Keratinocyte (primary cell): ENCODE measurements at regions not wholly inside any gene's neighbourhood (a gene's known extent, or its start where the extent isn't known, plus 50 kb on each side); places are given as distances from the start of the nearest gene placed in this dataset.

Experiments
- DNase-seq: peaks from one replicate; pipeline ENCODE4 v3.0.0-alpha.2; 2011; ENCODE audit warnings: low read depth, missing footprints, low spot score
- FAIRE-seq: peaks from 2 replicates; lab custom pipeline; 2011; peaks lifted over from hg19 to GRCh38; lab: Jason Lieb, UNC
- H2AFZ ChIP-seq: 2 replicates; pipeline ENCODE4 v1.6.0; 2012; ENCODE audit warnings: low read length, control low read depth, inconsistent platforms; ENCODE audit not compliant: control insufficient read depth
- H3K27ac ChIP-seq: 2 replicates; pipeline ENCODE4 v1.5.1; 2011; ENCODE audit warnings: low read length; ENCODE audit not compliant: control insufficient read depth, insufficient read depth
- H3K27me3 ChIP-seq: 3 replicates; pipeline ENCODE4 v1.6.0; 2011; ENCODE audit warnings: low read length; ENCODE audit not compliant: control insufficient read depth, insufficient read depth; ENCODE audit errors: extremely low read depth
- H3K36me3 ChIP-seq, 2 experiments: 2 replicates in 1 of 2; 3 replicates in 1 of 2; pipeline ENCODE4 v1.5.1; 2011; ENCODE audit warnings: low read length in 2 of 2, mild to moderate bottlenecking in 1 of 2; ENCODE audit not compliant: control insufficient read depth in 2 of 2, insufficient read depth in 2 of 2; ENCODE audit errors: extremely low read depth in 1 of 2
- H3K4me1 ChIP-seq: 3 replicates; pipeline ENCODE4 v1.5.1; 2011; ENCODE audit warnings: low read length; ENCODE audit not compliant: control insufficient read depth, insufficient read depth; ENCODE audit errors: extremely low read depth
- H3K4me2 ChIP-seq: 3 replicates; pipeline ENCODE4 v1.6.0; 2011; ENCODE audit warnings: low read depth, low read length; ENCODE audit not compliant: control insufficient read depth, insufficient read depth; ENCODE audit errors: extremely low read depth
- H3K4me3 ChIP-seq, 3 experiments: fragments of 200-600 bp in 1 of 3; sonication (generic) in 1 of 3; 2 replicates in 2 of 3; 3 replicates in 1 of 3; pipeline ENCODE4 v1.5.1; 2011 to 2016; ENCODE audit warnings: low read length in 3 of 3, mild to moderate bottlenecking in 3 of 3, control low read depth in 2 of 3, inconsistent platforms in 1 of 3, low read depth in 1 of 3, mixed read lengths in 1 of 3, mixed run types in 1 of 3, moderate library complexity in 1 of 3; ENCODE audit not compliant: control insufficient read depth in 2 of 3, insufficient read depth in 2 of 3; ENCODE audit errors: extremely low read depth in 1 of 3
- H3K79me2 ChIP-seq: 2 replicates; pipeline ENCODE4 v1.6.0; 2012; ENCODE audit warnings: low read length; ENCODE audit not compliant: control insufficient read depth, insufficient read depth
- H3K9ac ChIP-seq: 3 replicates; pipeline ENCODE4 v1.6.0; 2011; ENCODE audit warnings: low read length; ENCODE audit not compliant: control insufficient read depth, insufficient read depth; ENCODE audit errors: extremely low read depth
- H3K9me1 ChIP-seq: 3 replicates; pipeline ENCODE4 v1.6.0; 2011; ENCODE audit warnings: low read length; ENCODE audit not compliant: control insufficient read depth, insufficient read depth; ENCODE audit errors: extremely low read depth
- H3K9me3 ChIP-seq: 2 replicates; pipeline ENCODE4 v1.5.1; 2012; ENCODE audit warnings: low read depth, low read length; ENCODE audit not compliant: control insufficient read depth
- H4K20me1 ChIP-seq: 3 replicates; pipeline ENCODE4 v1.6.0; 2011; ENCODE audit warnings: low read length; ENCODE audit not compliant: control insufficient read depth, insufficient read depth; ENCODE audit errors: extremely low read depth
- EZH2 ChIP-seq: IDR thresholded peaks from one replicate; pipeline ENCODE4 v1.6.1; 2012; ENCODE audit warnings: inconsistent platforms, mild to moderate bottlenecking, low read length, moderate library complexity
- dilution Hi-C: fragments of 300-500 bp; cut with MboI; formaldehyde crosslinking; loops from one replicate; pipeline ENCODE4 v1.7.0; 2020; ENCODE audit warnings: low sequenced_read_pairs; ENCODE audit not compliant: extremely low pct_ligation_motif_present
- TF ChIP-seq, protein P1 (sequence below), 3 experiments: IDR thresholded peaks in 1 of 3; conservative IDR thresholded peaks in 1 of 3; optimal IDR thresholded peaks in 1 of 3; 2 replicates in 2 of 3; 3 replicates in 1 of 3; pipeline versions ENCODE3 to v1.5.1; 2011; ENCODE audit warnings: low read length in 3 of 3, mild to moderate bottlenecking in 3 of 3, moderate library complexity in 2 of 3, control low read depth in 1 of 3, inconsistent platforms in 1 of 3; ENCODE audit not compliant: insufficient read depth in 2 of 3; ENCODE audit errors: extremely low read depth in 1 of 3

DNA sequence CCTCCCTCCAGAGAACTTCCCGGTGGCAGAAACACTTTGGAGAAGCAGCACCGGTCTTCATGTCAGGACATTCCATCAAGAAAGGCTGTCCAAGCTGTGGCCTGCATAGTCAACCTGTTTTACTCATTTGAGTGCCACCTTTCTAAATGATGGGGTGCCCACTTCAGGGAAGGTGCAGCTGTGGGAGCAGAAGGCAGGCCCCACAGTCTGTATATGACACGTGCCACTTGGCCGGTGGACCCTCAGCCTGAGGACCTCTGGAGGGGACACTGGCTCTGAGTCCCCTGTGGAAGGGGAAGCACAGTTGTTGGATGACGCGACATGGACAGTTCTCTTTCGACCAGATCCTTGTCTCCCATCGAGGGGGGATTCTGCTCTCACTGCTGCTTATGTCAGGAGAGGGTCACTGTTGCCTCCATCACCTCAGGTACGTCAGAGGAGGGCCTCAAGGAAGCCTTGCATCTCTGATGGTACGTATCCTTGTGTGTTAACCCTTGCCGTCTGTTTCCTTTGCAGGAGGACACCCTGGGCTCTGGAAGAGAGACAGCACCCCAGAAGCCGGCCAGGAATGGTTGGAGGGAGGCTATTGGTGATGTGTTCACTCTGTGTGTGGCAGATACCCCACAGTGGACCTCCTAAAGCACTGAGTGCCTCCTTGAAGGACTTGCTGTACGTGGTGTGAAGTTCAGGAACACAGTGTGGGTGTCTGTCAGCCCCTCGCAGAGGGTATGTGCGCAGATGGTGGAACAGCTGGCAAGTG, 132.1 kb upstream of the RTL1 start:
- Histone ChIP-seq H3K9me3 (peaks cover 3% of the 10 kb centered on the region), H3K4me1 (no peaks in the 10 kb centered on the region), H3K27me3 (no peaks in the 10 kb centered on the region), H3K36me3 (no peaks in the 10 kb centered on the region), H4K20me1 (no peaks in the 10 kb centered on the region), H3K4me2 (no peak overlapping the region), H3K9me1 (no peaks in the 10 kb centered on the region), H3K4me3 (no peak overlapping the region), H3K79me2 (no peaks in the 10 kb centered on the region), H2AFZ (no peak overlapping the region), H3K9ac (no peak overlapping the region), H3K27ac (no peak overlapping the region)
- no peak for TF ChIP-seq EZH2
- TF ChIP-seq, protein P1, sequence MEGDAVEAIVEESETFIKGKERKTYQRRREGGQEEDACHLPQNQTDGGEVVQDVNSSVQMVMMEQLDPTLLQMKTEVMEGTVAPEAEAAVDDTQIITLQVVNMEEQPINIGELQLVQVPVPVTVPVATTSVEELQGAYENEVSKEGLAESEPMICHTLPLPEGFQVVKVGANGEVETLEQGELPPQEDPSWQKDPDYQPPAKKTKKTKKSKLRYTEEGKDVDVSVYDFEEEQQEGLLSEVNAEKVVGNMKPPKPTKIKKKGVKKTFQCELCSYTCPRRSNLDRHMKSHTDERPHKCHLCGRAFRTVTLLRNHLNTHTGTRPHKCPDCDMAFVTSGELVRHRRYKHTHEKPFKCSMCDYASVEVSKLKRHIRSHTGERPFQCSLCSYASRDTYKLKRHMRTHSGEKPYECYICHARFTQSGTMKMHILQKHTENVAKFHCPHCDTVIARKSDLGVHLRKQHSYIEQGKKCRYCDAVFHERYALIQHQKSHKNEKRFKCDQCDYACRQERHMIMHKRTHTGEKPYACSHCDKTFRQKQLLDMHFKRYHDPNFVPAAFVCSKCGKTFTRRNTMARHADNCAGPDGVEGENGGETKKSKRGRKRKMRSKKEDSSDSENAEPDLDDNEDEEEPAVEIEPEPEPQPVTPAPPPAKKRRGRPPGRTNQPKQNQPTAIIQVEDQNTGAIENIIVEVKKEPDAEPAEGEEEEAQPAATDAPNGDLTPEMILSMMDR (optimal IDR thresholded peaks at IDR 0.05 in 1 of 3, IDR thresholded peaks at IDR 0.05 in 1 of 3, conservative IDR thresholded peaks at IDR 0.05 in 1 of 3; ENCODE audit: extremely low read depth in 1 of 3, insufficient read depth in 2 of 3, low read length in 3 of 3) = no peak
- dilution Hi-C loops = no loop called here
- FAIRE-seq (no peak), DNase-seq (no peak)

DNA sequence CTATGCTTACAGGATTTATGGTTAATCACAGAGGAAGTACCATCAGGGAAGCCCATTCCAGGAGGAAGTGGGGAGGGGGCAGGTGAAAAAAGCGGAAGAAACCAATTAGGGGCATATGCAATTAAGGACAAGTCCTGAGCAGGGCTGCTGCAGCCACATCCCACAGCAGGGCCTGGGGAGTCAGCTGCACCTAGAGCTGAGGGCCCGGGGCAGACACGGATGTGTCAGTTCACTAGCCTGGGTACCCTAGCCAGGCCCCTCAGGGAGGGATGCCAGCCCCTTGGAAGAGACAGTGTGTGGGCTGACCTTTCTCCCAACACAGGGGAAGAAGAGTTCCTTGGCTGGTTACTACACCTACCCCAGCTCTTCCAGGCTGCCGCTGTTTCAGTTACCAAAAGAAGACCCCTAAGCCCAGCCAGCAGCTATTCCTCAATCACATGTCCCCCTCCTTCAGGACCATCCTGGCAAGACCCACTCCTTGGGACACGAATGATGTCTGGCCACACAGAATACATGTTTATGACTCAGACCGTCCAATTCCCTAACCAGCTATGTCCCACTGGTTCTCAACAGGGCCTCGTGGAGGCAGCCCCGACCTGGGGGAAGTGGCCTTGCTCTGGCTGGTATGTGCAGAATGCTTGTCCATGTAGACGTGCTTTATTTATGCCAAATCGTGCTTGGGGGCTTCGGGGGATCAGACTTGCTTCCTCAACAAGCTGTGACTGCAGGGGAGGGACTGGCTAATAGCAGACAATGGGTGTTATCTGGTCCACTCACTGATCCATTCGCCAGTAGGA, 133.7 kb upstream of the RTL1 start:
- Histone ChIP-seq H3K9me1 (no peaks in the 10 kb centered on the region), H2AFZ (no peak overlapping the region), H3K4me2 (no peak overlapping the region), H3K9ac (no peak overlapping the region), H3K36me3 (no peaks in the 10 kb centered on the region), H3K4me3 (no peak overlapping the region), H4K20me1 (no peaks in the 10 kb centered on the region), H3K27ac (no peak overlapping the region), H3K4me1 (no peaks in the 10 kb centered on the region), H3K27me3 (no peaks in the 10 kb centered on the region), H3K9me3 (peaks cover 2% of the 10 kb centered on the region), H3K79me2 (no peaks in the 10 kb centered on the region)
- dilution Hi-C loops = no loop called here
- TF ChIP-seq, protein P1 (optimal IDR thresholded peaks at IDR 0.05 in 1 of 3, IDR thresholded peaks at IDR 0.05 in 1 of 3, conservative IDR thresholded peaks at IDR 0.05 in 1 of 3; ENCODE audit: extremely low read depth in 1 of 3, insufficient read depth in 2 of 3, low read length in 3 of 3) = no peak
- no peak for TF ChIP-seq EZH2
- DNase-seq = no peak
- no peak for FAIRE-seq
